ENCODE measurements at regions not wholly inside any gene's neighbourhood (a gene's known extent, or its start where the extent isn't known, plus 50 kb on each side); places are given as distances from the start of the nearest gene placed in this dataset.

DNA sequence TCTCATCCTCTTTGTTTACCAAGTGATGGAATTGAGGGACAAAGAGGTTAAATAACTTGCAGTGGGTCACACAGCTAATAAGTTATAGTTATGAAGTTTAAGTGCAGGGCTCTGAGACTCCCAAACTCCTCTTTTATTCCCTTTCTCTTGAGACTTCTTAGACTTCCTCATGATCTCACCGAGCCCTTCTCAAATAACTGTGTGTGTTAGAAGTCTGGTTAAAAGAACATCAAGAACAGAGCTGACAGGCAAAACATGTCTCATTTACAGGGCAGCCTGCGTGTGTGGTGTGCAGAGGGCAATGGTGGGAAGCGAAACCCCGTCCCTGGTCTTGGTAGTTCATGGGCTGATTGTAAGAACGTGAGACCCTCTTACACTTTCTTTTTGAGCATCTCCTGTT, 368.0 kb downstream of the SLC4A3 start:
- H3K23me2 ChIP-seq (ENCODE audit: insufficient read length, low read depth, low read length, poor library complexity, severe bottlenecking) = no peaks in the 10 kb centered on the region
- H3K27me3 Mint-ChIP-seq (ENCODE audit: low read depth) = peaks cover 14% of the 10 kb centered on the region

More for the DNA sequence above, 368.0 kb downstream of the SLC4A3 start:
- WGBS (ENCODE audit: extremely low coverage, insufficient read length, low lambda C conversion rate) = no CpG with 5 or more reads among the region's 5 CpGs
- Histone ChIP-seq H2AFZ (ENCODE audit: low read length) (no peak overlapping the region), H3K14ac (ENCODE audit: insufficient read depth, low read length) (no peak overlapping the region), H3K79me2 (ENCODE audit: insufficient read depth, low read length) (no peaks in the 10 kb centered on the region), H2BK120ac (ENCODE audit: low read depth, low read length, poor library complexity, severe bottlenecking) (no peak overlapping the region), H2BK12ac (ENCODE audit: insufficient read length, low read depth, low read length) (no peak overlapping the region), H2AK5ac (ENCODE audit: insufficient read length, low read length) (no peak overlapping the region), H3K4ac (ENCODE audit: low read depth, low read length) (no peak overlapping the region), H2BK20ac (ENCODE audit: low read depth, low read length, poor library complexity, severe bottlenecking) (no peak overlapping the region), H2BK15ac (ENCODE audit: low read depth, low read length) (no peak overlapping the region), H3T11ph (ENCODE audit: low read length) (no peak overlapping the region), H4K5ac (ENCODE audit: insufficient read length, low read depth, low read length) (no peak overlapping the region), H2BK5ac (ENCODE audit: insufficient read length, low read length) (no peak overlapping the region), H3K27me3 (ENCODE audit: insufficient read depth, low read length) (no peaks in the 10 kb centered on the region), H4K8ac (replicated peaks; ENCODE audit: insufficient read length, low read depth, low read length) (no peak overlapping the region), H3K9ac (ENCODE audit: extremely low read depth, insufficient read length, low read length) (no peak overlapping the region), H3K4me1 (ENCODE audit: insufficient read depth, low read length) (no peaks in the 10 kb centered on the region), H3K18ac (ENCODE audit: insufficient read length, low read depth, low read length) (no peak overlapping the region), H3K9me3 (ENCODE audit: control insufficient read depth, low read depth, low read length) (no peaks in the 10 kb centered on the region), H4K20me1 (ENCODE audit: control insufficient read depth, insufficient read depth, insufficient read length) (no peaks in the 10 kb centered on the region), H4K91ac (ENCODE audit: insufficient read length, low read depth, low read length) (no peak overlapping the region), H3K79me1 (ENCODE audit: insufficient read depth, low read depth, low read length, poor library complexity, severe bottlenecking) (no peaks in the 10 kb centered on the region), H3K23ac (ENCODE audit: insufficient read length, low read depth, low read length) (no peak overlapping the region), H3K56ac (ENCODE audit: insufficient read length, low read depth, low read length) (no peak overlapping the region), H3K27ac (ENCODE audit: insufficient read length, low read depth, low read length) (no peak overlapping the region), H3K4me2 (ENCODE audit: insufficient read depth, insufficient read length, low read length) (no peak overlapping the region)
- H3K9me3 Mint-ChIP-seq = no peaks in the 10 kb centered on the region; a peak in 1 of 5 replicates
- H3K4me3 Mint-ChIP-seq = no peak overlapping the region
- H3K4me1 Mint-ChIP-seq = peaks cover 15 to 17% of the 10 kb centered on the region in 2 experiments
- DNase-seq = no peak
- H3K27ac Mint-ChIP-seq = no peak overlapping the region; a peak in 1 of 7 replicates
- TF ChIP-seq, protein P1, sequence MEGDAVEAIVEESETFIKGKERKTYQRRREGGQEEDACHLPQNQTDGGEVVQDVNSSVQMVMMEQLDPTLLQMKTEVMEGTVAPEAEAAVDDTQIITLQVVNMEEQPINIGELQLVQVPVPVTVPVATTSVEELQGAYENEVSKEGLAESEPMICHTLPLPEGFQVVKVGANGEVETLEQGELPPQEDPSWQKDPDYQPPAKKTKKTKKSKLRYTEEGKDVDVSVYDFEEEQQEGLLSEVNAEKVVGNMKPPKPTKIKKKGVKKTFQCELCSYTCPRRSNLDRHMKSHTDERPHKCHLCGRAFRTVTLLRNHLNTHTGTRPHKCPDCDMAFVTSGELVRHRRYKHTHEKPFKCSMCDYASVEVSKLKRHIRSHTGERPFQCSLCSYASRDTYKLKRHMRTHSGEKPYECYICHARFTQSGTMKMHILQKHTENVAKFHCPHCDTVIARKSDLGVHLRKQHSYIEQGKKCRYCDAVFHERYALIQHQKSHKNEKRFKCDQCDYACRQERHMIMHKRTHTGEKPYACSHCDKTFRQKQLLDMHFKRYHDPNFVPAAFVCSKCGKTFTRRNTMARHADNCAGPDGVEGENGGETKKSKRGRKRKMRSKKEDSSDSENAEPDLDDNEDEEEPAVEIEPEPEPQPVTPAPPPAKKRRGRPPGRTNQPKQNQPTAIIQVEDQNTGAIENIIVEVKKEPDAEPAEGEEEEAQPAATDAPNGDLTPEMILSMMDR (conservative IDR thresholded peaks at IDR 0.05) = no peak
- no peaks in the 10 kb centered on the region; a peak in 1 of 7 replicates for H3K36me3 Mint-ChIP-seq (ENCODE audit: insufficient read depth in 1 of 3, low read depth in 3 of 3)
